Amniotic epithelial cell (primary cell): ENCODE measurements at regions not wholly inside any gene's neighbourhood (a gene's known extent, or its start where the extent isn't known, plus 50 kb on each side); places are given as distances from the start of the nearest gene placed in this dataset.
"Not testable (repeated sequence)": the region's sequence is repeated elsewhere in the genome, so short reads cannot be mapped to it uniquely, and the experiment has no call there.

ENCODE experiments used
- DNase-seq: peaks from one replicate; pipeline ENCODE4 v3.0.0-alpha.2; 2010; ENCODE audit warnings: low read depth

GRCh38 chr6:43884652-43885022 lies 114.6 kb downstream of the VEGFA start:
- no peak for DNase-seq

- no peak for DNase-seq
Observed at GRCh38 chr6:43883847-43884651, 114.0 kb downstream of the VEGFA start.

- not testable (repeated sequence) for DNase-seq
Observed at GRCh38 chr6:43882690-43883448, 112.9 kb downstream of the VEGFA start.

GRCh38 chr6:43880236-43881137 lies 110.5 kb downstream of the VEGFA start:
- DNase-seq, result no peak

GRCh38 chr6:43879722-43880121 lies 109.7 kb downstream of the VEGFA start:
- no peak for DNase-seq

DNA sequence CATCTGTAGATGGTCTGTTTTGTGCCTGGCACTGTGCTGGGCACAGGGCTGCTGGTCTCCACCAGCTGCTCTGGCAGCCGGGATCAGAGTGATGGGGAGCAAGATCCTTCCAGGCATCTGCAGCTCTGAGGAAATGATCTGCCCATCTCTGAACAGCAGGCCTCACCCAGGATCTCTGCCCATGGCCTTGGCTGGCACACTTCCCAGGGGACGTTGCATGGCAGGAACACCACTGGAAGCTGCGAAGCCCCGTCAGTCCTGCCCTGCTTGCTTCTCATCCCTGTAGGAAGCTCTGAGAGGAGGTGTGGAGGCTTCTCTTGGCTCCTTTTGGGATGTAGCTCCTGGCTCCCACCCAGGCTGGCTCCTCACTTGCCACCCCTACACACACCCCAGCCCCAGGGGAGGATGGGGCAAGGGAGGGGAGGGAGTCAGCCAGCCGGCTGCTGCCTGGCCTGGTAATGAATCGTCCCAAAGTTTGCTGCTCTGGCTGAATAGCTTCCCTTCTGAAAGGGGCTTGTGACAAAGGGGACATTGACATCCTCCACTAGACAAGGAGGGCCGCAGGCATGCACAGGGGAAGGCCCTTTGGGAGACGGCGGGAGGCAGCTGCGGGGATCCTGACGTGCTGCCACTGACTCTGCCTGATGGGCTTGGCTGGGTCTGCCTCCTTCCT lies 108.9 kb downstream of the VEGFA start:
- no peak for DNase-seq

DNA sequence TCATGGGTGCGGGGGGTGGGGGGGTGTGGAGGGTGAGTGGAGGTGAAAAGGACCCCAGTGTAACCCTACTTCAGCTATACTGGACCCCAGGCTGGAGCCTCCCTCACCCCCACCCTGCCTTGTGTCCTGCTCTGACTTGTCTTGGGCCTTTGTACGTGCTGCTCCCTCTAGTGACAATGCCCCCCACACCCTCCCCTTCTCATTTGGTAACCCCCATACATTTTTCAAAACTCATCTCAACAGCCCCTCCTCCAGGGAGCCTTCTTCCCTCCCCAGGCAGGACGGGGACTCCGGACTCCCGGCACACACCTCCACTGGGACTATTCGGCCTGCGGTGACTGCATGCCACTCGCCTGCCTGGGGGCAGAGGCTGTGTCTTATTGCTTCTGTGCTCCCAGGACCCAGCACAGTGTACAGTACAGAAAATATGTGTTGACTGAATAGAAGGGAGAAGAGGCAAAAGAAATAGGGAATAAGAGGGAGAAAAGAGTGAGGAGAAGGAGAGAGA lies 108.2 kb downstream of the VEGFA start:
- no peak for DNase-seq

- DNase-seq, result no peak
Observed at GRCh38 chr6:43877463-43878126, 107.6 kb downstream of the VEGFA start.

DNA sequence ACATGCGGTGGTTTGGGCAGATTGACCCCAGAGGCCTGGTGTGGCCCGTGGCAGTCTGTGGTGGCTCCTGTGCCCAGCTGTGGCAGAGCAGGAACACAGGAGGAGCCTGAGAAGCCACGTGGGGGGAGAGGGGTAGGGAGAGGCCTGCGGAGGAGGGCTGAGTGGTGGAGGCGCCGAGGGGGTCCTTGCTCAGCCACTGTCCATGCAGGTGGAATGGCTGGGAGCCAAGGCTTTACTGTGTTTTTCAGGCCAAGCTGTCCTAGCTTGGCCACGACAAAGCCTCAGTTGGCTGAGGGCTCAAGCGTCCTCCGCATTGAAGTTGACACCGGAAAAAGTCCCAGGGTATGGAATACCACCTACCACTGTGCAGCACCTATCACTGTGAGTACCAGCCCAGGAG lies 107.0 kb downstream of the VEGFA start:
- no peak for DNase-seq

GRCh38 chr6:43876602-43877001 lies 106.6 kb downstream of the VEGFA start:
- no peak for DNase-seq

- DNase-seq, result no peak
Observed at GRCh38 chr6:43875849-43876572, 106.0 kb downstream of the VEGFA start.

DNA sequence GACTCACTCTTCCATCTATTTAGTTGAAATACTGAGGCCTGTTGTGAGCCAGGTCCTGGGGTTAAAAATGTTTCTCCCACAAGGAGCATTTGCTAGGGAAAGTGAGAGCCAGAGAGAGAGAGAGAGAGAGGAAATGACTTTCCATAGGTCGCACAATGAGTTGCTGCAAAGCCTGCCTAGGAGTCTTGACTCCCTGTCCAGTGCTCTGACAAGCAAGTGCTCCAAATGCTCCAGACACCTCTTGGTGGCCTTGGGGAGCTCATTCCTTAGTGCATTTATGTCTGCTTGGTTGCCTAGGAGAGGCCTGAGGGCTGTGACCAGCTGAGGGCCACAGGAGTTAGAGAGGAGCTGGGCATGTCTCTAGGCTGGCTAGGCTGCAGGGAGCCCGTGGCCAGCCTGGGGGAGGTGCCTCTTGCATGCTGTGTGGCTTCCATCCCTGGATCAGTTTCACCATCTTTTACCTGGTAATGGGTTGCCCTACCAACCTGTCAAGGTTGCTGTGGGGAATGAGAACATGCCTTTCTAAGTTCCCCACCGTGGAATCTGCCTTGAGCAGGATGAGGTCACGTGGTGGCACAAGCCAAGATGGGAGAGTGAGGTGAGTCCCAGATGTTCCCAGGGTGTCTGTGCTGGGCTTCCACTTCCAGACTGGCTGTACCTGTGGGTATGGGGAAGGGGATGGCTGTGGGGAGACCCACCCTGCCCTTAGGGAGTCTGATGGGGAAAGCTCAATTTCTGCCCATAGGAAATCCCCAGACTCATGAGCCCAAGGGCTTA lies 105.0 kb downstream of the VEGFA start:
- no peak for DNase-seq

DNA sequence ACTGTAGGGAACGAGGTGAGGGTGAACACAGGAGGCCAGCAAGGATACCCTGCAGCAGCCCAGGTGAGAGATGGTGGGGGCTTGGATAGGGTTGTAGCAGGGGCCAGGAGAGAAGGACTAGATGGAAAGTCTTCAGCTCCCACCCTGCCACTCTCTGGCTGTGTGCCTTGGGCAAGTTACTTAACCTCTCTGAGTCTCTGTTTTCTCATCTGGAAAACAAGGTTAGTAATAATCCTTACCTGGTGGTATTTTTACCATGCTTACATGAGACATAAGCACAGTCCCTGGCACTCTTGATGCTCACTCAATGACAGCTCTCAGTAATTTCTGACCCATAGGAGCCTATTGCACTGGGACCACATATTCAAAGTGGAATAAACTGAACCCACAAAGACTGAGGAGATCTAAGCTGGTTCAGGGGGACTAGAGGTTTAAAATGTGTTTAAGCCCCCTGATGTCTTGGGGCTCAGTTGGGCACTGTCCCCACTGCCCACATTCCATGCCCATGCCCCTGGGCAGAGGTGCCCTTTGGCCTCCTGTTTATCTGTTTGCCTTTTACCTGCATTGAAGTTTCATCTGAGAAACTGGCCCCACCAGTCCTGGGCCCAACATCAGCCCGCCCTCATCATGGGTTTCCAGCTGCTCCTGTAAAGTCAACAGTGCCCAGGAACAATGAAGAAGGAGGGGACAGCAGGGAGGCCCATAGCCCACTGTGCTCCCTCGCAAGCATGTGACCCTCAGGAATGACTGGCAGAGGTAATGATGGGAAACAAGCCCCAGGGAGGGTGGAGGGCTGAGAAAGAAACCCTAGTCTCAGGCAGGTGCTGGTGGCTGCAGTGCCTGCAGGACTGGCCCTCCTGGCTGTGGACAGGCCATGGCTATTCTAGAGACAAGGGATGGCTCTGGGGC lies 104.0 kb downstream of the VEGFA start:
- DNase-seq, result no peak

- DNase-seq, result no peak
Observed at GRCh38 chr6:43871933-43872332, 101.9 kb downstream of the VEGFA start.

GRCh38 chr6:43871284-43871683 lies 101.3 kb downstream of the VEGFA start:
- no peak for DNase-seq

DNA sequence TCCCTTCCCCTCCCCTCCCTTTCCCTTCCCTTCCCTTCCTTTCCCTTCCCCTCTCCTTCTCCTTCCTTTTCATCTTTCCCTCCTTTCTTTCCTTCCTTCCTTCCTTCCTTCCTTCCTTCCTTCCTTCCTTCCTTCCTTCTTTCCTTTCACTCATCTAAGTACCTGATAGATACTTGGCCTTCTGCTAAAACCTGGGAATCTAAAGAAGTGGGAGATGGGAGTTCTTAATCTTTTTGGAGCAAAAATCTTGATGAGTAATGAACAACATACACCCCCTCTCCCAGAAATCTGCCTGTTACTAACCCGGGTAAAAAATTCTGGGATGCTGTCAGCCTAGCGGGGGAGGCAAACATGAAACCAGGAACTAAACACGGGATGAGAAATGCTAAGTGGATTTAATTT lies 100.7 kb downstream of the VEGFA start:
- peak; percentile 81 for DNase-seq

DNA sequence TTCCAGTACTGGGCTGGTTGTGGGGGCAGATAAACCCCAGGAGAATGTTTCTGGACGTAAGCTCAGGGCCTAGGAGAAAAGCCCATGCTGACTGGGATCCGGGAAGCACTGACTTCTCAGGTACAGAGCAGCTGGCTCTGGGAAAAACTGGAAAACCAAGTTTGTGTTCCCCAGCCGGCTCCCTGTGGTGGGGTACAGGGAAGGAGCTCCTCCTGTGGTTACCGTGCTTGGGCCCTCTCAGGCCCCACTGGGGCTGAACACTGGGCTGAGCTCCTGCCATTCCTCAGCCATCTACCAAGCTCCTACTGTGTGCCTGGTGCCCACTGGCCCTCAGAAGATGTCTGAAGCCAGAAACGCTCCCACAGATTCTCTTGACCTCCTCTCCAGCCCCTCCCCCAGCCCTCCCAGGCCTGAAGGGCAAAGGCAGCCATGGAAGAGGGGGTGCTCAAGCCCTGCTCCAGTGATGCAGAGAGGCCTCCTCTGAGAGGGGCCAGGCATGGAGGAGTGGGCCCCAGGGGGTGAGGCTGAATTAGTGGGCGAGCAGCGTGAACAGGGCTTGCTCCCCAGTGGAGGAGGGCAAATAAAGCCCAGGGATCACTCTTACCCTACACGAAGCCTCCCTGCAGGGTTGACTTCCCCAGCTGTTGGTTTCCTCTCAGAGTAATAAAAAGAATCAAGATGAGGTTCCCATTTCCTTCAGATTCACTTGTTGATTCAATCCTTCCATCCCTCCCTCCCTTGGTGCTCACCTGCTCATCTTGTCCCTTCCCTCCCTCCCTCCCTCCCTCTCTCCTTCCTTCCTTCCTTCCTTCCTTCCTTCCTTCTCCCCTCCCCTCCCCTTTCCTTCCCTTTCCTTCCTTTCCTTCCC lies 100.0 kb downstream of the VEGFA start:
- no peak for DNase-seq
